IMR-90 (cell line): ENCODE measurements at regions not wholly inside any gene's neighbourhood (a gene's known extent, or its start where the extent isn't known, plus 50 kb on each side); places are given as distances from the start of the nearest gene placed in this dataset.
A peak's percentile ranks its signal among the peaks of the same experiment; 100 is the strongest.

Experiments
- ATAC-seq: fragments of 200-7000 bp; cut with Tn5 transposase; 2 replicates; pipeline ENCODE4 v1.9.1; 2020; ENCODE audit warnings: low read depth, mild to moderate bottlenecking, moderate library complexity
- BruUV-seq: library from RNA; stranded (reverse); fragments of 400-500 nt; replicated peaks from 2 replicates; lab custom pipeline; 2021; lab: Mats Ljungman, UMichigan
- CTCF ChIA-PET: fragments of 300-600 bp; formaldehyde crosslinking; extraction: SDS; loops from one replicate; lab custom pipeline; 2021; ENCODE audit warnings: antibody characterized with exemption; lab: Yijun Ruan, JAX
- POLR2A ChIA-PET: fragments of 300-600 bp; sonication (Branson Sonifier 250); formaldehyde crosslinking; loops from one replicate; lab custom pipeline; 2022; ENCODE audit warnings: antibody characterized with exemption; ENCODE audit not compliant: unreplicated experiment; lab: Charles Lee
- DNase-seq: peaks from one replicate; pipeline ENCODE4 v3.0.0; 2013
- H2AFZ ChIP-seq: replicated peaks from 2 replicates; pipeline ENCODE3; 2013; ENCODE audit warnings: low read length, mild to moderate bottlenecking; ENCODE audit not compliant: poor library complexity
- H2AK5ac ChIP-seq: 2 replicates; pipeline ENCODE4 v1.6.1; 2013; ENCODE audit warnings: low read depth, low read length, inconsistent platforms
- H2AK9ac ChIP-seq: replicated peaks from 2 replicates; pipeline ENCODE3; 2013; ENCODE audit warnings: mild to moderate bottlenecking, low read depth, low read length, moderate library complexity; ENCODE audit not compliant: poor library complexity
- H2BK120ac ChIP-seq: 2 replicates; pipeline ENCODE4 v1.6.1; 2013; ENCODE audit warnings: low read depth, low read length, inconsistent platforms
- H2BK15ac ChIP-seq: 3 replicates; pipeline ENCODE4 v1.6.1; 2013; ENCODE audit warnings: low read depth, low read length, inconsistent platforms
- H2BK20ac ChIP-seq: 2 replicates; pipeline ENCODE4 v1.6.1; 2013; ENCODE audit warnings: low read depth, mild to moderate bottlenecking, inconsistent platforms, low read length, moderate library complexity
- H2BK5ac ChIP-seq: 2 replicates; pipeline ENCODE4 v1.6.1; 2013; ENCODE audit warnings: mild to moderate bottlenecking, low read depth, low read length, inconsistent platforms; ENCODE audit not compliant: poor library complexity, severe bottlenecking
- H3K14ac ChIP-seq: replicated peaks from 2 replicates; pipeline ENCODE4 v1.6.1; 2013; ENCODE audit warnings: low read depth, low read length, inconsistent platforms
- H3K18ac ChIP-seq: 2 replicates; pipeline ENCODE4 v1.6.1; 2013; ENCODE audit warnings: low read depth, low read length, control low read depth
- H3K23ac ChIP-seq: 2 replicates; pipeline ENCODE4 v1.6.1; 2013; ENCODE audit warnings: low read depth, low read length, inconsistent platforms
- H3K27ac ChIP-seq: 2 replicates; pipeline ENCODE4 v1.5.1; 2013; ENCODE audit warnings: mild to moderate bottlenecking, control low read depth, low read length; ENCODE audit not compliant: insufficient read depth
- H3K27me3 ChIP-seq: 2 replicates; pipeline ENCODE4 v1.6.1; 2013; ENCODE audit warnings: low read length; ENCODE audit not compliant: control insufficient read depth, insufficient read depth
- H3K36me3 ChIP-seq: 2 replicates; pipeline ENCODE4 v1.6.1; 2013; ENCODE audit warnings: low read length, mixed read lengths; ENCODE audit not compliant: control insufficient read depth, insufficient read depth
- H3K4ac ChIP-seq: 2 replicates; pipeline ENCODE4 v1.6.1; 2013; ENCODE audit warnings: low read depth, low read length, inconsistent platforms
- H3K4me1 ChIP-seq: 2 replicates; pipeline ENCODE4 v1.6.1; 2013; ENCODE audit warnings: low read length, mixed read lengths; ENCODE audit not compliant: control insufficient read depth, insufficient read depth
- H3K4me2 ChIP-seq: 2 replicates; pipeline ENCODE4 v1.6.1; 2013; ENCODE audit warnings: low read depth, mild to moderate bottlenecking, control low read depth, low read length, moderate library complexity
- H3K4me3 ChIP-seq: 2 replicates; pipeline ENCODE4 v1.5.1; 2013; ENCODE audit warnings: low read depth, mild to moderate bottlenecking, control low read depth, low read length, moderate library complexity; ENCODE audit not compliant: insufficient read depth
- H3K56ac ChIP-seq: 2 replicates; pipeline ENCODE4 v1.6.1; 2013; ENCODE audit warnings: low read length, inconsistent platforms; ENCODE audit not compliant: insufficient read depth; ENCODE audit errors: extremely low read depth
- H3K79me1 ChIP-seq, 2 experiments: 2 replicates each; pipeline ENCODE4 v1.6.1; 2013; ENCODE audit warnings: low read length in 2 of 2, inconsistent platforms in 1 of 2, low read depth in 1 of 2
- H3K9ac ChIP-seq: 2 replicates; pipeline ENCODE4 v1.6.1; 2013; ENCODE audit warnings: low read depth, low read length, control low read depth
- H3K9me1 ChIP-seq: 2 replicates; pipeline ENCODE4 v1.6.1; 2013; ENCODE audit warnings: low read length, inconsistent platforms; ENCODE audit not compliant: insufficient read depth
- H3K9me3 ChIP-seq: 2 replicates; pipeline ENCODE4 v1.6.1; 2013; ENCODE audit warnings: low read length; ENCODE audit not compliant: control insufficient read depth, insufficient read depth
- H4K20me1 ChIP-seq: 2 replicates; pipeline ENCODE4 v1.6.1; 2013; ENCODE audit warnings: low read length, inconsistent platforms; ENCODE audit not compliant: insufficient read depth
- H4K5ac ChIP-seq: 2 replicates; pipeline ENCODE4 v1.6.1; 2013; ENCODE audit warnings: mild to moderate bottlenecking, low read depth, low read length, control low read depth
- H4K8ac ChIP-seq, 2 experiments: 2 replicates each; pipeline ENCODE4 v1.6.1; 2013; ENCODE audit warnings: low read depth in 2 of 2, low read length in 2 of 2, control low read depth in 1 of 2, inconsistent platforms in 1 of 2
- H4K91ac ChIP-seq: 2 replicates; pipeline ENCODE4 v1.6.1; 2013; ENCODE audit warnings: low read depth, low read length, inconsistent platforms; ENCODE audit not compliant: insufficient read depth
- CEBPB ChIP-seq: IDR thresholded peaks from 2 replicates; pipeline ENCODE4 v1.6.1; 2012; ENCODE audit warnings: low read depth, low read length, improper control_type of control experiment
- FOS ChIP-seq: fragments of 150-350 bp; IDR thresholded peaks from 2 replicates; pipeline ENCODE4 v1.6.1; 2016; ENCODE audit warnings: low read depth, low read length
- NFE2L2 ChIP-seq: fragments of 150-350 bp; IDR thresholded peaks from 2 replicates; pipeline ENCODE4 v1.6.1; 2016; ENCODE audit warnings: low read depth, mild to moderate bottlenecking, low read length
- POLR2A ChIP-seq: IDR thresholded peaks from 2 replicates; pipeline ENCODE4 v1.6.1; 2012; ENCODE audit warnings: mild to moderate bottlenecking, low read depth, low read length
- RCOR1 ChIP-seq: IDR thresholded peaks from 2 replicates; pipeline ENCODE4 v1.6.1; 2012; ENCODE audit warnings: mild to moderate bottlenecking, low read length, improper control_type of control experiment; ENCODE audit not compliant: insufficient replicate concordance
- RFX5 ChIP-seq: IDR thresholded peaks from 2 replicates; pipeline ENCODE4 v1.8.0; 2012; ENCODE audit warnings: low read depth, mild to moderate bottlenecking, low read length, moderate library complexity
- WGBS, 2 experiments: methylation state at CpG; one replicate each; pipeline versions ENCODE4 v1.1.5 to v1.1.7; 2013; ENCODE audit warnings: missing lambda C conversion rate in 2 of 2; ENCODE audit not compliant: insufficient read length in 1 of 2; ENCODE audit errors: extremely low coverage in 2 of 2; 5-methylcytosine and 5-hydroxymethylcytosine counted together
- dilution Hi-C: fragments of 300-500 bp; cut with HindIII; formaldehyde crosslinking; loops from one replicate; pipeline ENCODE4 v1.14.3; 2018; ENCODE audit warnings: low sequenced_read_pairs; ENCODE audit not compliant: unreplicated experiment
- in situ Hi-C: fragments of 300-500 bp; cut with MboI; formaldehyde crosslinking; loops from 3 replicates; pipeline ENCODE4 v1.14.3; 2019; ENCODE audit warnings: low sequenced_read_pairs, inconsistent platforms, mixed read lengths
- intact Hi-C: fragments of 100-400 bp; cut with micrococcal nuclease; formaldehyde crosslinking; loops from 2 replicates; pipeline ENCODE4 v1.10.0; 2022
- TF ChIP-seq, protein P1 (sequence below): fragments of 150-350 bp; IDR thresholded peaks from 2 replicates; pipeline ENCODE4 v1.6.1; 2016; ENCODE audit warnings: low read depth, mild to moderate bottlenecking, low read length, moderate library complexity, borderline replicate concordance

DNA sequence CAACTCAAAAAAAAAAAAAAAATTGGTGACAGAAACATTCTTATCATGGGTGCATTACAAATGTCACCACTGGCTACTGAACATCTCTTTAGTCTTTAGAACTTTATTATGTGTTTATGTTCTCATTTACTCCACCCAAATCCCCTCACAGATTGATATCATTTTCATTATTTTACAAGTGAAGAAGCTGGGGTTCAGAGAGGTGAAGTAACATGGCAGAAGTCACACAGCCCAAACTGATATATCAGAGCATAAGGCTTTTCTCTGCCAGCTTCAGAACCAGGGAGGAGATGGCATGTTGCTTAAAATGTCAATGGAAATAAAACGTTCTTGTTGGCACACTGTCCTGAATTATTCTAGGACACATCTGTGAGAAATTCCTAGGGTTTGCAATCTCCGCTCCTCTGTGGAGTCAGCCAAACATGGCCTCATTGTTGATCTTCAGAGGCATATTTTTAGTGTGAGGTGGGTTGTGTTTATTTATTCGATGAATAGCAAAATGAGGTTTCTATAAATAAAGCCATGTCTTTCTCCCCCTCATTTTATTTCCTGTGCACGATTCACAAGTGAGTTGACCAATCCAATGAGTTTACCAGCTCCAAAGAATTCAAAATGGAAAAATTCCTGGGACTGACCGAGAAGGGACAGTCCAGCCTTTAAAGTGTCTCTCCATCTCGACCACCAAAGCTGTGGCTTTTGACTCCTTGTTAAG, 72.9 kb upstream of the ANO1 start (continued):
- TF ChIP-seq FOS: peak; percentile 83

DNA sequence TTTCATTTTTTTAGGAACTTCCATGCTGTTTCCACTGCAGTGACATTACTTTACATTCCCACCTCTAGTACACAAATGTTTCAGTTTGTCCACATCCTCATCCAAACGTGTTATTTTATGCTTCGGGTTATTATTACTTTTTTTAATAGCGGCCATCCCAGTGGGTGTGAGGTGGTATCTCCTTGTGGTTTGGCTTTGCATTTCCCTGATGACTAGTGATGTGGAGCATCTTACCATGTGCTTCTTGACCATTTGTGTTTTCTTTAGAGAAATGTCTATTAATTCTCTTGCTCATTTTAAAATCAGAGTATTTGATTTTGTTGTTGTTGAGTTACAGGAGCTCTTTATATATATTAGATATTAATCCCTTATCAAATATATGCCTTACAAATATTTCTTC, 70.3 kb upstream of the ANO1 start:
- BruUV-seq: no TSS peak
- Histone ChIP-seq H3K4me1 (peaks cover 7% of the 10 kb centered on the region), H2AK9ac (no peak overlapping the region), H3K4me3 (no peak overlapping the region), H2BK20ac (peak overlapping the region; percentile 67), H3K27ac (no peak overlapping the region), H3K9me3 (no peaks in the 10 kb centered on the region), H3K18ac (peak overlapping the region; percentile 57; the same call in 1 of the 2 replicates), H4K91ac (no peak overlapping the region), H3K56ac (no peak overlapping the region), H4K20me1 (no peaks in the 10 kb centered on the region), H3K27me3 (no peaks in the 10 kb centered on the region), H3K4me2 (no peak overlapping the region), H3K4ac (peak overlapping the region; percentile 34; the same call in 1 of the 2 replicates), H2AFZ (no peak overlapping the region), H3K23ac (no peak overlapping the region; the same call in 1 of the 2 replicates), H4K5ac (peak overlapping the region; percentile 32; the same call in 1 of the 2 replicates), H4K8ac (peak overlapping the region in 1 of 2 experiments; percentile 82; a peak in 1 of 4 replicates), H3K9me1 (peaks cover 23% of the 10 kb centered on the region), H2BK15ac (peak overlapping the region; percentile 60; the same call in 1 of the 3 replicates), H2BK5ac (no peak overlapping the region), H3K9ac (no peak overlapping the region), H3K79me1 (peaks cover 5 to 65% of the 10 kb centered on the region in 2 experiments; a peak in 3 of 4 replicates), H3K36me3 (no peaks in the 10 kb centered on the region), H2BK120ac (peak overlapping the region; percentile 90), H2AK5ac (peak overlapping the region; percentile 61; the same call in 1 of the 2 replicates), H3K14ac (peak overlapping the region; percentile 33; the same call in 1 of the 2 replicates)
- DNase-seq: peak; percentile 37
- no CpG with 5 or more reads among the region's 3 CpGs for WGBS, 2 experiments
- intact Hi-C loops: no loop called here
- dilution Hi-C loops: no loop called here
- ChIA-PET CTCF (no interaction called here), POLR2A (no interaction called here)
- in situ Hi-C loops: no loop called here
- TF ChIP-seq RFX5: no peak
- no peak for TF ChIP-seq NFE2L2
- TF ChIP-seq, protein P1, sequence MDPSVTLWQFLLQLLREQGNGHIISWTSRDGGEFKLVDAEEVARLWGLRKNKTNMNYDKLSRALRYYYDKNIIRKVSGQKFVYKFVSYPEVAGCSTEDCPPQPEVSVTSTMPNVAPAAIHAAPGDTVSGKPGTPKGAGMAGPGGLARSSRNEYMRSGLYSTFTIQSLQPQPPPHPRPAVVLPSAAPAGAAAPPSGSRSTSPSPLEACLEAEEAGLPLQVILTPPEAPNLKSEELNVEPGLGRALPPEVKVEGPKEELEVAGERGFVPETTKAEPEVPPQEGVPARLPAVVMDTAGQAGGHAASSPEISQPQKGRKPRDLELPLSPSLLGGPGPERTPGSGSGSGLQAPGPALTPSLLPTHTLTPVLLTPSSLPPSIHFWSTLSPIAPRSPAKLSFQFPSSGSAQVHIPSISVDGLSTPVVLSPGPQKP: no peak
- no peak for TF ChIP-seq RCOR1
- no peak for TF ChIP-seq CEBPB
- no peak for TF ChIP-seq POLR2A
- ATAC-seq: no peak
